ENCODE measurements at regions not wholly inside any gene's neighbourhood (a gene's known extent, or its start where the extent isn't known, plus 50 kb on each side); places are given as distances from the start of the nearest gene placed in this dataset.

GRCh38 chr4:79209081-79209480 is 116.8 kb downstream of the NAA11 start:
- Histone ChIP-seq H4K8ac (ENCODE audit: low read depth, low read length) (no peak overlapping the region), H2BK5ac (ENCODE audit: low read length) (no peak overlapping the region), H2AK5ac (ENCODE audit: low read length) (no peak overlapping the region), H3K4ac (ENCODE audit: low read depth, low read length) (no peak overlapping the region), H3K4me3 (ENCODE audit: low read length) (no peak overlapping the region), H3K18ac (ENCODE audit: low read length) (no peak overlapping the region), H3K56ac (ENCODE audit: low read length) (no peak overlapping the region), H3K4me2 (ENCODE audit: low read length) (no peak overlapping the region), H3K23ac (ENCODE audit: low read length) (no peak overlapping the region), H3K79me2 (ENCODE audit: control insufficient read depth, insufficient read depth, low read length) (no peaks in the 10 kb centered on the region), H4K5ac (ENCODE audit: low read length) (no peak overlapping the region), H3K4me1 (ENCODE audit: control insufficient read depth, low read depth, low read length) (no peaks in the 10 kb centered on the region), H3K27me3 (ENCODE audit: insufficient read depth, low read length, poor library complexity) (no peaks in the 10 kb centered on the region), H3K27ac (ENCODE audit: low read depth, low read length) (no peak overlapping the region), H2BK15ac (replicated peaks; ENCODE audit: low read depth) (no peak overlapping the region), H3K9ac (ENCODE audit: low read length) (no peak overlapping the region), H3K36me3 (ENCODE audit: control insufficient read depth, insufficient read depth, low read length) (no peaks in the 10 kb centered on the region), H3K79me1 (ENCODE audit: low read length) (no peaks in the 10 kb centered on the region), H2BK120ac (ENCODE audit: low read depth, low read length) (no peak overlapping the region)
- no CpG with 5 or more reads among the region's 3 CpGs for WGBS (ENCODE audit: extremely low coverage, insufficient coverage, low lambda C conversion rate)
- DNase-seq, result no peak

GRCh38 chr4:79207281-79207680 is 118.6 kb downstream of the NAA11 start:
- Histone ChIP-seq H3K36me3 (ENCODE audit: control insufficient read depth, insufficient read depth, low read length) (no peaks in the 10 kb centered on the region), H4K5ac (ENCODE audit: low read length) (no peak overlapping the region), H3K4me1 (ENCODE audit: control insufficient read depth, low read depth, low read length) (no peaks in the 10 kb centered on the region), H3K4me2 (ENCODE audit: low read length) (no peak overlapping the region), H3K18ac (ENCODE audit: low read length) (no peak overlapping the region), H2BK5ac (ENCODE audit: low read length) (no peak overlapping the region), H3K79me1 (ENCODE audit: low read length) (no peaks in the 10 kb centered on the region), H3K4me3 (ENCODE audit: low read length) (no peak overlapping the region), H2BK120ac (ENCODE audit: low read depth, low read length) (no peak overlapping the region), H3K23ac (ENCODE audit: low read length) (no peak overlapping the region), H4K8ac (ENCODE audit: low read depth, low read length) (no peak overlapping the region), H2BK15ac (replicated peaks; ENCODE audit: low read depth) (no peak overlapping the region), H3K56ac (ENCODE audit: low read length) (no peak overlapping the region), H3K9ac (ENCODE audit: low read length) (no peak overlapping the region), H2AK5ac (ENCODE audit: low read length) (no peak overlapping the region), H3K27ac (ENCODE audit: low read depth, low read length) (no peak overlapping the region), H3K79me2 (ENCODE audit: control insufficient read depth, insufficient read depth, low read length) (no peaks in the 10 kb centered on the region), H3K27me3 (ENCODE audit: insufficient read depth, low read length, poor library complexity) (no peaks in the 10 kb centered on the region), H3K4ac (ENCODE audit: low read depth, low read length) (no peak overlapping the region)
- DNase-seq, result no peak

GRCh38 chr4:79206660-79207059 is 119.2 kb downstream of the NAA11 start:
- Histone ChIP-seq H3K36me3 (ENCODE audit: control insufficient read depth, insufficient read depth, low read length) (no peaks in the 10 kb centered on the region), H3K27ac (ENCODE audit: low read depth, low read length) (no peak overlapping the region), H3K79me2 (ENCODE audit: control insufficient read depth, insufficient read depth, low read length) (no peaks in the 10 kb centered on the region), H4K8ac (ENCODE audit: low read depth, low read length) (no peak overlapping the region), H3K9ac (ENCODE audit: low read length) (no peak overlapping the region), H2BK5ac (ENCODE audit: low read length) (no peak overlapping the region), H2BK120ac (ENCODE audit: low read depth, low read length) (no peak overlapping the region), H3K4ac (ENCODE audit: low read depth, low read length) (no peak overlapping the region), H4K5ac (ENCODE audit: low read length) (no peak overlapping the region), H3K18ac (ENCODE audit: low read length) (no peak overlapping the region), H3K27me3 (ENCODE audit: insufficient read depth, low read length, poor library complexity) (no peaks in the 10 kb centered on the region), H3K79me1 (ENCODE audit: low read length) (no peaks in the 10 kb centered on the region), H3K4me2 (ENCODE audit: low read length) (no peak overlapping the region), H3K23ac (ENCODE audit: low read length) (no peak overlapping the region), H2BK15ac (replicated peaks; ENCODE audit: low read depth) (no peak overlapping the region), H2AK5ac (ENCODE audit: low read length) (no peak overlapping the region), H3K4me3 (ENCODE audit: low read length) (no peak overlapping the region), H3K4me1 (ENCODE audit: control insufficient read depth, low read depth, low read length) (no peaks in the 10 kb centered on the region), H3K56ac (ENCODE audit: low read length) (no peak overlapping the region)
- no peak for DNase-seq
- no CpG with 5 or more reads among the region's 4 CpGs for WGBS (ENCODE audit: extremely low coverage, insufficient coverage, low lambda C conversion rate)

- no peak overlapping the region for H2BK5ac ChIP-seq (ENCODE audit: low read length)
- H3K56ac ChIP-seq (ENCODE audit: low read length), result no peak overlapping the region
- no peaks in the 10 kb centered on the region for H3K36me3 ChIP-seq (ENCODE audit: control insufficient read depth, insufficient read depth, low read length)
- no peaks in the 10 kb centered on the region for H3K27me3 ChIP-seq (ENCODE audit: insufficient read depth, low read length, poor library complexity)
- H3K4me1 ChIP-seq (ENCODE audit: control insufficient read depth, low read depth, low read length), result no peaks in the 10 kb centered on the region
- H3K4me2 ChIP-seq (ENCODE audit: low read length), result no peak overlapping the region
- H4K8ac ChIP-seq (ENCODE audit: low read depth, low read length), result no peak overlapping the region
- H2BK15ac ChIP-seq (replicated peaks; ENCODE audit: low read depth), result no peak overlapping the region
- no peak overlapping the region for H3K4me3 ChIP-seq (ENCODE audit: low read length)
- no peak overlapping the region for H4K5ac ChIP-seq (ENCODE audit: low read length)
- no peak overlapping the region for H2BK120ac ChIP-seq (ENCODE audit: low read depth, low read length)
- H3K27ac ChIP-seq (ENCODE audit: low read depth, low read length), result no peak overlapping the region
- no peak for DNase-seq
- H2AK5ac ChIP-seq (ENCODE audit: low read length), result no peak overlapping the region
- no peaks in the 10 kb centered on the region for H3K79me1 ChIP-seq (ENCODE audit: low read length)
- H3K9ac ChIP-seq (ENCODE audit: low read length), result no peak overlapping the region
- H3K18ac ChIP-seq (ENCODE audit: low read length), result no peak overlapping the region
- no CpG with 5 or more reads among the region's 3 CpGs for WGBS (ENCODE audit: extremely low coverage, insufficient coverage, low lambda C conversion rate)
- no peaks in the 10 kb centered on the region for H3K79me2 ChIP-seq (ENCODE audit: control insufficient read depth, insufficient read depth, low read length)
- no peak overlapping the region for H3K4ac ChIP-seq (ENCODE audit: low read depth, low read length)
- H3K23ac ChIP-seq (ENCODE audit: low read length), result no peak overlapping the region
Observed at GRCh38 chr4:79205121-79205520, 120.7 kb downstream of the NAA11 start.

- H3K23ac ChIP-seq (ENCODE audit: low read length), result no peak overlapping the region
- no peaks in the 10 kb centered on the region for H3K36me3 ChIP-seq (ENCODE audit: control insufficient read depth, insufficient read depth, low read length)
- no peaks in the 10 kb centered on the region for H3K79me2 ChIP-seq (ENCODE audit: control insufficient read depth, insufficient read depth, low read length)
- H3K27ac ChIP-seq (ENCODE audit: low read depth, low read length), result no peak overlapping the region
- no peak overlapping the region for H4K8ac ChIP-seq (ENCODE audit: low read depth, low read length)
- no peak overlapping the region for H2BK120ac ChIP-seq (ENCODE audit: low read depth, low read length)
- no peak overlapping the region for H2AK5ac ChIP-seq (ENCODE audit: low read length)
- DNase-seq, result no peak
- WGBS (ENCODE audit: extremely low coverage, insufficient coverage, low lambda C conversion rate), result no CpG with 5 or more reads among the region's 2 CpGs
- no peak overlapping the region for H3K4me2 ChIP-seq (ENCODE audit: low read length)
- no peak overlapping the region for H3K4me3 ChIP-seq (ENCODE audit: low read length)
- no peak overlapping the region for H4K5ac ChIP-seq (ENCODE audit: low read length)
- no peaks in the 10 kb centered on the region for H3K4me1 ChIP-seq (ENCODE audit: control insufficient read depth, low read depth, low read length)
- no peak overlapping the region for H3K18ac ChIP-seq (ENCODE audit: low read length)
- H3K4ac ChIP-seq (ENCODE audit: low read depth, low read length), result no peak overlapping the region
- no peak overlapping the region for H3K9ac ChIP-seq (ENCODE audit: low read length)
- H2BK5ac ChIP-seq (ENCODE audit: low read length), result no peak overlapping the region
- no peaks in the 10 kb centered on the region for H3K79me1 ChIP-seq (ENCODE audit: low read length)
- no peaks in the 10 kb centered on the region for H3K27me3 ChIP-seq (ENCODE audit: insufficient read depth, low read length, poor library complexity)
- no peak overlapping the region for H3K56ac ChIP-seq (ENCODE audit: low read length)
- H2BK15ac ChIP-seq (replicated peaks; ENCODE audit: low read depth), result no peak overlapping the region
Observed at GRCh38 chr4:79201971-79202370, 123.9 kb downstream of the NAA11 start.

GRCh38 chr4:79199743-79200142 is 126.1 kb downstream of the NAA11 start:
- Histone ChIP-seq H3K27ac (ENCODE audit: low read depth, low read length) (no peak overlapping the region), H2BK120ac (ENCODE audit: low read depth, low read length) (no peak overlapping the region), H3K4me1 (ENCODE audit: control insufficient read depth, low read depth, low read length) (no peaks in the 10 kb centered on the region), H4K5ac (ENCODE audit: low read length) (no peak overlapping the region), H3K79me1 (ENCODE audit: low read length) (no peaks in the 10 kb centered on the region), H3K9ac (ENCODE audit: low read length) (no peak overlapping the region), H3K79me2 (ENCODE audit: control insufficient read depth, insufficient read depth, low read length) (no peaks in the 10 kb centered on the region), H3K27me3 (ENCODE audit: insufficient read depth, low read length, poor library complexity) (no peaks in the 10 kb centered on the region), H3K56ac (ENCODE audit: low read length) (no peak overlapping the region), H4K8ac (ENCODE audit: low read depth, low read length) (no peak overlapping the region), H2BK5ac (ENCODE audit: low read length) (no peak overlapping the region), H3K4me3 (ENCODE audit: low read length) (no peak overlapping the region), H3K36me3 (ENCODE audit: control insufficient read depth, insufficient read depth, low read length) (no peaks in the 10 kb centered on the region), H3K4ac (ENCODE audit: low read depth, low read length) (no peak overlapping the region), H3K23ac (ENCODE audit: low read length) (no peak overlapping the region), H3K4me2 (ENCODE audit: low read length) (no peak overlapping the region), H2BK15ac (replicated peaks; ENCODE audit: low read depth) (no peak overlapping the region), H2AK5ac (ENCODE audit: low read length) (no peak overlapping the region), H3K18ac (ENCODE audit: low read length) (no peak overlapping the region)
- no CpG with 5 or more reads among the region's 2 CpGs for WGBS (ENCODE audit: extremely low coverage, insufficient coverage, low lambda C conversion rate)
- DNase-seq, result no peak
